ENCODE measurements at regions not wholly inside any gene's neighbourhood (a gene's known extent, or its start where the extent isn't known, plus 50 kb on each side); places are given as distances from the start of the nearest gene placed in this dataset.

- H3K9me3 Mint-ChIP-seq = no peaks in the 10 kb centered on the region
- Histone ChIP-seq H3K27ac (ENCODE audit: low read depth in 1 of 2, low read length in 2 of 2) (no peak overlapping the region), H3K27me3 (ENCODE audit: control insufficient read depth in 1 of 2, insufficient read depth in 2 of 2, low read length in 2 of 2) (no peaks in the 10 kb centered on the region), H3K9me3 (ENCODE audit: control insufficient read depth in 1 of 2, insufficient read depth in 1 of 2, low read length in 2 of 2) (no peaks in the 10 kb centered on the region), H3K4me1 (ENCODE audit: insufficient read depth, low read length) (no peaks in the 10 kb centered on the region), H3K36me3 (ENCODE audit: insufficient read depth, low read length) (no peaks in the 10 kb centered on the region), H3K4me3 (ENCODE audit: low read length) (no peak overlapping the region)
- H3K27ac Mint-ChIP-seq = no peak overlapping the region
- H3K27me3 Mint-ChIP-seq = no peaks in the 10 kb centered on the region
- H3K4me3 Mint-ChIP-seq = no peak overlapping the region
- ChIA-PET POLR2A (no interaction called here), CTCF (no interaction called here)
- DNase-seq (no peak), ATAC-seq (ENCODE audit: poor library complexity) (no peak)
- no peaks in the 10 kb centered on the region for H3K36me3 Mint-ChIP-seq (ENCODE audit: low read depth)
- intact Hi-C loops (cut with DNase I, micrococcal nuclease) = no loop called here
- TF ChIP-seq CTCF (IDR thresholded peaks at IDR 0.05) = no peak
- H3K4me1 Mint-ChIP-seq (ENCODE audit: low read depth) = no peaks in the 10 kb centered on the region
Measured at GRCh38 chrX:149185087-149185486, 320.0 kb downstream of the IDS start.

GRCh38 chrX:149161435-149162088 is 343.5 kb downstream of the IDS start:
- Mint-ChIP-seq H3K9me3 (no peaks in the 10 kb centered on the region), H3K4me1 (ENCODE audit: low read depth) (no peaks in the 10 kb centered on the region), H3K27me3 (peaks cover 10% of the 10 kb centered on the region), H3K4me3 (no peak overlapping the region), H3K36me3 (ENCODE audit: low read depth) (no peaks in the 10 kb centered on the region), H3K27ac (no peak overlapping the region)
- TF ChIP-seq CTCF (IDR thresholded peaks at IDR 0.05) = no peak
- no peak overlapping the region for H3K4me3 ChIP-seq (ENCODE audit: low read length)
- ChIA-PET CTCF (no interaction called here), POLR2A (no interaction called here)
- no peak for DNase-seq
- H3K27ac ChIP-seq (ENCODE audit: low read depth in 1 of 2, low read length in 2 of 2) = no peak overlapping the region
- no peaks in the 10 kb centered on the region for H3K36me3 ChIP-seq (ENCODE audit: insufficient read depth, low read length)
- H3K4me1 ChIP-seq (ENCODE audit: insufficient read depth, low read length) = no peaks in the 10 kb centered on the region
- no peaks in the 10 kb centered on the region for H3K27me3 ChIP-seq (ENCODE audit: control insufficient read depth in 1 of 2, insufficient read depth in 2 of 2, low read length in 2 of 2)
- intact Hi-C loops (cut with DNase I, micrococcal nuclease) = no loop called here
- no peak for ATAC-seq (ENCODE audit: poor library complexity)
- no peaks in the 10 kb centered on the region for H3K9me3 ChIP-seq (ENCODE audit: control insufficient read depth in 1 of 2, insufficient read depth in 1 of 2, low read length in 2 of 2)

GRCh38 chrX:149157976-149158375 is 347.1 kb downstream of the IDS start:
- Histone ChIP-seq H3K27me3 (ENCODE audit: control insufficient read depth in 1 of 2, insufficient read depth in 2 of 2, low read length in 2 of 2) (no peaks in the 10 kb centered on the region), H3K27ac (ENCODE audit: low read depth in 1 of 2, low read length in 2 of 2) (no peak overlapping the region), H3K36me3 (ENCODE audit: insufficient read depth, low read length) (no peaks in the 10 kb centered on the region), H3K9me3 (ENCODE audit: control insufficient read depth in 1 of 2, insufficient read depth in 1 of 2, low read length in 2 of 2) (no peaks in the 10 kb centered on the region), H3K4me3 (ENCODE audit: low read length) (no peak overlapping the region), H3K4me1 (ENCODE audit: insufficient read depth, low read length) (no peaks in the 10 kb centered on the region)
- peaks cover 6% of the 10 kb centered on the region for H3K27me3 Mint-ChIP-seq
- intact Hi-C loops (cut with DNase I, micrococcal nuclease) = no loop called here
- ChIA-PET CTCF (no interaction called here), POLR2A (no interaction called here)
- no peak overlapping the region for H3K27ac Mint-ChIP-seq
- H3K4me1 Mint-ChIP-seq (ENCODE audit: low read depth) = no peaks in the 10 kb centered on the region
- ATAC-seq (ENCODE audit: poor library complexity) (no peak), DNase-seq (no peak)
- H3K9me3 Mint-ChIP-seq = no peaks in the 10 kb centered on the region
- H3K4me3 Mint-ChIP-seq = no peak overlapping the region
- TF ChIP-seq CTCF (IDR thresholded peaks at IDR 0.05) = no peak
- H3K36me3 Mint-ChIP-seq (ENCODE audit: low read depth) = no peaks in the 10 kb centered on the region
